Prostate gland (tissue), 2 donors: ENCODE measurements at regions not wholly inside any gene's neighbourhood (a gene's known extent, or its start where the extent isn't known, plus 50 kb on each side); places are given as distances from the start of the nearest gene placed in this dataset.
"Not testable (repeated sequence)": the region's sequence is repeated elsewhere in the genome, so short reads cannot be mapped to it uniquely, and the experiment has no call there.

Source experiments
- CTCF ChIP-seq, 4 experiments: fragments of 200-600 bp in 2 of 4; fragments of 450-650 bp in 2 of 4; sonication (generic) in 2 of 4; IDR thresholded peaks; 1 replicate in 3 of 4; 2 replicates in 1 of 4; pipeline ENCODE4 v1.5.1; 2016 to 2019; ENCODE audit warnings: antibody characterized with exemption in 4 of 4, mild to moderate bottlenecking in 2 of 4, moderate library complexity in 2 of 4
- POLR2A ChIP-seq: fragments of 450-650 bp; IDR thresholded peaks from one replicate; pipeline ENCODE4 v1.6.1; 2016; ENCODE audit warnings: antibody characterized with exemption, mild to moderate bottlenecking
- POLR2AphosphoS5 ChIP-seq: sonication (generic); formaldehyde crosslinking; IDR thresholded peaks from one replicate; pipeline ENCODE4 v1.6.1; 2017; ENCODE audit warnings: antibody characterized with exemption

GRCh38 chr1:143884532-143884931 is 87.3 kb downstream of the FAM72C start:
- TF ChIP-seq POLR2AphosphoS5; CTCF (IDR thresholded peaks at IDR 0.05); POLR2A: not testable (repeated sequence)
